Choroid plexus epithelial cell (primary cell): ENCODE measurements at regions not wholly inside any gene's neighbourhood (a gene's known extent, or its start where the extent isn't known, plus 50 kb on each side); places are given as distances from the start of the nearest gene placed in this dataset.

Source experiments
- DNase-seq: peaks from one replicate; pipeline ENCODE4 v3.0.0-alpha.2; 2010; ENCODE audit warnings: low read depth
- H3K4me3 ChIP-seq: 2 replicates; pipeline ENCODE4 v1.5.1; 2011; ENCODE audit warnings: low read depth, mild to moderate bottlenecking, control low read depth, low read length, moderate library complexity
- CTCF ChIP-seq: conservative IDR thresholded peaks from 2 replicates; pipeline ENCODE4 v1.5.1; 2011; ENCODE audit warnings: low read depth, mild to moderate bottlenecking, control low read depth, inconsistent platforms, low read length, moderate library complexity

- H3K4me3 ChIP-seq = no peak overlapping the region
- no peak for DNase-seq
- no peak for TF ChIP-seq CTCF
Measured at GRCh38 chr10:130567011-130567410, 430.8 kb downstream of the GLRX3 start.

- no peak for TF ChIP-seq CTCF
- no peak overlapping the region for H3K4me3 ChIP-seq
Measured at GRCh38 chr10:130567436-130567835, 431.2 kb downstream of the GLRX3 start.

DNA sequence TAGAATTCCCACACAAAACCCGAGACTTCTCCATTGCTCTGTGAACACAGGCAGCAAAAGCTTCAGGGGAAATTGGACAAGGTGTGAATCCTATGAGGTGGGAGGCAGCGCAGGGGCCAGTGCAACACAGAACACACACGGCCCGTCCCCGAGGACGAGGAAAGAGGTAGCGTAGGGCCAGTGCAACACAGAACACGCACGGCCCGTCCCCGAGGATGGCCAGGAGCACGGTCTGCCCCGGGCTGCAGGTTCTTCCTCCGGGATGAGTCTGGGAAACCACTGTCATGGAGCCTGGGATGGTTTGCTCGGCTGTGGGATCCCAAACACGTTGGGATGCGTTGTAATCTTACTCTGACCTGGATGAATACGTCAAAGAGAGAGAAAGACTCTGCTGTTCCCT, 432.1 kb downstream of the GLRX3 start:
- H3K4me3 ChIP-seq = no peak overlapping the region
- DNase-seq = no peak

More at GRCh38 chr10:130567436-130567835, 431.2 kb downstream of the GLRX3 start:
- no peak for DNase-seq

GRCh38 chr10:130570074-130570473, 433.9 kb downstream of the GLRX3 start:
- no peak overlapping the region for H3K4me3 ChIP-seq
- no peak for TF ChIP-seq CTCF
- no peak for DNase-seq

More for the DNA sequence above, 432.1 kb downstream of the GLRX3 start:
- TF ChIP-seq CTCF = no peak

- no peak for DNase-seq
- no peak for TF ChIP-seq CTCF
- no peak overlapping the region for H3K4me3 ChIP-seq
Measured at GRCh38 chr10:130571674-130572073, 435.5 kb downstream of the GLRX3 start.

- TF ChIP-seq CTCF = no peak
- H3K4me3 ChIP-seq = no peak overlapping the region
- no peak for DNase-seq
Measured at GRCh38 chr10:130573446-130573845, 437.3 kb downstream of the GLRX3 start.

DNA sequence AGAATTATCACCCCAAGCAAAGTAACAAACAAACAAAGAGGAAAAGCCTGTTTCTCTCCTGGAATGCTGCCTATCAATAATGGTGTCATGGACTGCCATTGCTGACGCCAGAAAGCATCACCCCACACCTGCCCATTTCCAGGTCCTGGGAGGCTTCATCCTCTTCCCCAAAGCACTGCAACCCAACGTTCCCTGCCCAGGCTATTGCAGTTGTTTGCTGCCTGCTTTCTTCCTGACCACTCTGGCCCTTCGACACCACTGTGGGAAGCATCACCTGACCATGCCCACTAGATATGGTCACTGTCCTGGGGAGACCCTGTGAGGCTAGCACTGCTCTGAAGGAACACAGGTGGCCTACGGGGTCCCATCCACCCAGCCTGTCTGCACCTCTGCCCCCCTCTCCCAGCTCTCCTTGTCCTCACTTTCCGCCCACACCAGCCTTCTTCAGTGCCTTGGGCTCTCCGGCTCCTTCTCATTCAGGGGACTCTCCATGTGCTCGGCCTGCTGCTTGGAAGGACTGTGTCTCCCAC, 439.6 kb downstream of the GLRX3 start:
- no peak overlapping the region for H3K4me3 ChIP-seq
- DNase-seq = no peak
- no peak for TF ChIP-seq CTCF
